ENCODE measurements at regions not wholly inside any gene's neighbourhood (a gene's known extent, or its start where the extent isn't known, plus 50 kb on each side); places are given as distances from the start of the nearest gene placed in this dataset.

GRCh38 chr2:57936216-57936615 lies 110.4 kb upstream of the VRK2 start:
- H2BK20ac ChIP-seq (ENCODE audit: low read depth, low read length, poor library complexity, severe bottlenecking), result no peak overlapping the region
- Mint-ChIP-seq H3K36me3 (ENCODE audit: insufficient read depth in 1 of 3, low read depth in 3 of 3) (peaks cover 0 to 19% (median 2%) of the 10 kb centered on the region in 3 experiments; a peak in 4 of 7 replicates), H3K4me1 (peaks cover 0 to 6% of the 10 kb centered on the region in 2 experiments; a peak in 2 of 4 replicates), H3K4me3 (no peak overlapping the region), H3K27me3 (ENCODE audit: low read depth) (no peaks in the 10 kb centered on the region; the same call in 1 of the 2 replicates), H3K9me3 (peaks cover 13 to 17% of the 10 kb centered on the region in 2 experiments; a peak in 4 of 5 replicates), H3K27ac (no peak overlapping the region)
- H2AFZ ChIP-seq (ENCODE audit: low read length), result no peak overlapping the region
- H2BK120ac ChIP-seq (ENCODE audit: low read depth, low read length, poor library complexity, severe bottlenecking), result no peak overlapping the region
- H4K5ac ChIP-seq (ENCODE audit: insufficient read length, low read depth, low read length), result no peak overlapping the region
- no peak overlapping the region for H3K27ac ChIP-seq (ENCODE audit: insufficient read length, low read depth, low read length)
- no peak overlapping the region for H2BK15ac ChIP-seq (ENCODE audit: low read depth, low read length)
- H3K23ac ChIP-seq (ENCODE audit: insufficient read length, low read depth, low read length), result no peak overlapping the region
- H2BK5ac ChIP-seq (ENCODE audit: insufficient read length, low read length), result no peak overlapping the region
- H2AK5ac ChIP-seq (ENCODE audit: insufficient read length, low read length), result no peak overlapping the region
- no peaks in the 10 kb centered on the region for H4K20me1 ChIP-seq (ENCODE audit: control insufficient read depth, insufficient read depth, insufficient read length)
- no peak overlapping the region for H3K56ac ChIP-seq (ENCODE audit: insufficient read length, low read depth, low read length)
- H3K4me2 ChIP-seq (ENCODE audit: insufficient read depth, insufficient read length, low read length), result no peak overlapping the region
- WGBS (ENCODE audit: extremely low coverage, insufficient read length, low lambda C conversion rate), result no CpG with 5 or more reads among the region's 1 CpG
- no peak overlapping the region for H4K91ac ChIP-seq (ENCODE audit: insufficient read length, low read depth, low read length)
- no peaks in the 10 kb centered on the region for H3K79me1 ChIP-seq (ENCODE audit: insufficient read depth, low read depth, low read length, poor library complexity, severe bottlenecking)
- no peak overlapping the region for H4K8ac ChIP-seq (replicated peaks; ENCODE audit: insufficient read length, low read depth, low read length)
- no peak overlapping the region for H3T11ph ChIP-seq (ENCODE audit: low read length)
- H3K18ac ChIP-seq (ENCODE audit: insufficient read length, low read depth, low read length), result no peak overlapping the region
- no peaks in the 10 kb centered on the region for H3K27me3 ChIP-seq (ENCODE audit: insufficient read depth, low read length)
- H3K23me2 ChIP-seq (ENCODE audit: insufficient read length, low read depth, low read length, poor library complexity, severe bottlenecking), result no peaks in the 10 kb centered on the region
- H3K9me3 ChIP-seq (ENCODE audit: control insufficient read depth, low read depth, low read length), result no peaks in the 10 kb centered on the region
- no peak overlapping the region for H2BK12ac ChIP-seq (ENCODE audit: insufficient read length, low read depth, low read length)
- H3K9ac ChIP-seq (ENCODE audit: extremely low read depth, insufficient read length, low read length), result no peak overlapping the region
- no peaks in the 10 kb centered on the region for H3K4me1 ChIP-seq (ENCODE audit: insufficient read depth, low read length)
- no peak overlapping the region for H3K4ac ChIP-seq (ENCODE audit: low read depth, low read length)
- DNase-seq, result no peak
- H3K79me2 ChIP-seq (ENCODE audit: insufficient read depth, low read length), result no peaks in the 10 kb centered on the region
- H3K14ac ChIP-seq (ENCODE audit: insufficient read depth, low read length), result no peak overlapping the region
- TF ChIP-seq, protein P1, sequence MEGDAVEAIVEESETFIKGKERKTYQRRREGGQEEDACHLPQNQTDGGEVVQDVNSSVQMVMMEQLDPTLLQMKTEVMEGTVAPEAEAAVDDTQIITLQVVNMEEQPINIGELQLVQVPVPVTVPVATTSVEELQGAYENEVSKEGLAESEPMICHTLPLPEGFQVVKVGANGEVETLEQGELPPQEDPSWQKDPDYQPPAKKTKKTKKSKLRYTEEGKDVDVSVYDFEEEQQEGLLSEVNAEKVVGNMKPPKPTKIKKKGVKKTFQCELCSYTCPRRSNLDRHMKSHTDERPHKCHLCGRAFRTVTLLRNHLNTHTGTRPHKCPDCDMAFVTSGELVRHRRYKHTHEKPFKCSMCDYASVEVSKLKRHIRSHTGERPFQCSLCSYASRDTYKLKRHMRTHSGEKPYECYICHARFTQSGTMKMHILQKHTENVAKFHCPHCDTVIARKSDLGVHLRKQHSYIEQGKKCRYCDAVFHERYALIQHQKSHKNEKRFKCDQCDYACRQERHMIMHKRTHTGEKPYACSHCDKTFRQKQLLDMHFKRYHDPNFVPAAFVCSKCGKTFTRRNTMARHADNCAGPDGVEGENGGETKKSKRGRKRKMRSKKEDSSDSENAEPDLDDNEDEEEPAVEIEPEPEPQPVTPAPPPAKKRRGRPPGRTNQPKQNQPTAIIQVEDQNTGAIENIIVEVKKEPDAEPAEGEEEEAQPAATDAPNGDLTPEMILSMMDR (conservative IDR thresholded peaks at IDR 0.05), result no peak

All from H9 (cell line).